ENCODE measurements at regions not wholly inside any gene's neighbourhood (a gene's known extent, or its start where the extent isn't known, plus 50 kb on each side); places are given as distances from the start of the nearest gene placed in this dataset.

DNA sequence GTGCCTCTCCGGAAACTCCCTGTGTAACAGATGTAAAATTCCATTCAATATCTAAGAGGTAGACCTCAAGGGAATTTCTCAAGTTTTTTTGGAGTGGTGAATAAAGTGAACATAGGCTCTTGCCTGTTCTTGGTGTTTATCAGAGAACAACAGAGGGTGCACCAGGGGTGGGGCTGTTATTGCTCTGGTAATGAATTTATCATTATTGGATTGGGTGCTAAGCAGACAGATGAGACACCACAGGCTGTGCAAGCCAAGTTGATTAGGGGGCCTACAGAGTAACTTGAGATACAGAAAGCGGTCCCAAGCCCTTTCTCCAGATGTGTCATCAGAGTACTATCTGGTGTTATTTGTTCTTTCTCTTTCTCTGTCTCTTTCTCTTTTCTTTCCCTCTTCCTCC is 286.3 kb downstream of the OSR1 start:
- Histone ChIP-seq H3K4me1 (ENCODE audit: control insufficient read depth in 2 of 2, insufficient read depth in 2 of 2, low read length in 2 of 2) (no peaks in the 10 kb centered on the region), H3K36me3 (ENCODE audit: control insufficient read depth in 2 of 3, insufficient read depth in 3 of 3, low read length in 3 of 3) (no peaks in the 10 kb centered on the region), H3K27ac (ENCODE audit: low read depth, low read length) (no peak overlapping the region), H3K4me3 (ENCODE audit: low read length) (no peak overlapping the region), H3K27me3 (ENCODE audit: control insufficient read depth in 2 of 2, insufficient read depth in 2 of 2, low read length in 2 of 2) (no peaks in the 10 kb centered on the region), H3K9me3 (ENCODE audit: control insufficient read depth in 2 of 3, low read length in 3 of 3) (no peaks in the 10 kb centered on the region)
- no peak overlapping the region for H3K4me3 Mint-ChIP-seq
- H3K27ac Mint-ChIP-seq: no peak overlapping the region
- ATAC-seq (no peak), DNase-seq (no peak)
- H3K4me1 Mint-ChIP-seq: no peaks in the 10 kb centered on the region
- peaks cover 0 to 4% (median 0%) of the 10 kb centered on the region in 11 donors for H3K9me3 Mint-ChIP-seq
- intact Hi-C loops (cut with micrococcal nuclease): loop anchor here in 1 of 2 donors (5.0 kb wide), 1 partner anchor 70 kb away; no protein-coding TSS in a partner anchor
- POLR2A ChIA-PET: no interaction called here
- H3K36me3 Mint-ChIP-seq: peaks cover 0 to 11% (median 7%) of the 10 kb centered on the region in 5 donors
- CTCF ChIA-PET: no interaction called here
- H3K27me3 Mint-ChIP-seq: no peaks in the 10 kb centered on the region

- Histone ChIP-seq H3K36me3 (ENCODE audit: control insufficient read depth in 2 of 3, insufficient read depth in 3 of 3, low read length in 3 of 3) (no peaks in the 10 kb centered on the region), H3K4me1 (ENCODE audit: control insufficient read depth in 2 of 2, insufficient read depth in 2 of 2, low read length in 2 of 2) (no peaks in the 10 kb centered on the region), H3K27ac (ENCODE audit: low read depth, low read length) (no peak overlapping the region), H3K4me3 (ENCODE audit: low read length) (no peak overlapping the region), H3K27me3 (ENCODE audit: control insufficient read depth in 2 of 2, insufficient read depth in 2 of 2, low read length in 2 of 2) (no peaks in the 10 kb centered on the region), H3K9me3 (ENCODE audit: control insufficient read depth in 2 of 3, low read length in 3 of 3) (no peaks in the 10 kb centered on the region)
- no peak overlapping the region for H3K4me3 Mint-ChIP-seq
- intact Hi-C loops (cut with micrococcal nuclease): loop anchor here in 1 of 2 donors (5.0 kb wide), 1 partner anchor 69 kb away; no protein-coding TSS in a partner anchor
- ChIA-PET POLR2A (no interaction called here), CTCF (no interaction called here)
- no peak for ATAC-seq
- peaks cover 0 to 4% (median 0%) of the 10 kb centered on the region in 11 donors for H3K9me3 Mint-ChIP-seq
- no peak overlapping the region for H3K27ac Mint-ChIP-seq
- H3K27me3 Mint-ChIP-seq: no peaks in the 10 kb centered on the region
- no peaks in the 10 kb centered on the region for H3K4me1 Mint-ChIP-seq
- no peak for DNase-seq
- H3K36me3 Mint-ChIP-seq: peaks cover 0 to 4% (median 0%) of the 10 kb centered on the region in 5 donors
These were observed 287.5 kb downstream of the OSR1 start for GRCh38 chr2:19070886-19071285.

DNA sequence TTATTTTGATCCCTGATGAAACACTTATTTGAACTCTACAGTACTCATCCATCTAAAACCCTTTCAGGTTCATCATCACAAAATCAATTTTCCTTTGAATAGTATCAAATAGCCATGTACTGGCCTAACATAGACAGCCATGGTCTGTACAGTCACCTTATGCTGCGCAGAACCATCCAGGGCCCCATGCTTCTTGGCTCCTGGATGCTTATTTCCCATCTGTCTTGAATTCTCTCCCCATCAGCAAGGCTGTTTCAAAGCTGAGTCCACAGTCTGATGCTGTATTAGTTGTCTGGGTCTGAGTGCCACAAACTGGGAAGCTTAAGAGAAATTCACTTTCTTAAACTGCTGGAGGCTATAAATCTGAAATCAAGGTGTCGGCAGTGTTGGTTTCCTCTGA is 290.2 kb downstream of the OSR1 start:
- Mint-ChIP-seq H3K9me3 (no peaks in the 10 kb centered on the region), H3K4me3 (no peak overlapping the region), H3K36me3 (peaks cover 0 to 4% (median 0%) of the 10 kb centered on the region in 5 donors), H3K27ac (no peak overlapping the region), H3K27me3 (no peaks in the 10 kb centered on the region), H3K4me1 (no peaks in the 10 kb centered on the region)
- Histone ChIP-seq H3K4me3 (ENCODE audit: low read length) (no peak overlapping the region), H3K27me3 (ENCODE audit: control insufficient read depth in 2 of 2, insufficient read depth in 2 of 2, low read length in 2 of 2) (no peaks in the 10 kb centered on the region), H3K27ac (ENCODE audit: low read depth, low read length) (no peak overlapping the region), H3K36me3 (ENCODE audit: control insufficient read depth in 2 of 3, insufficient read depth in 3 of 3, low read length in 3 of 3) (no peaks in the 10 kb centered on the region), H3K9me3 (ENCODE audit: control insufficient read depth in 2 of 3, low read length in 3 of 3) (no peaks in the 10 kb centered on the region), H3K4me1 (ENCODE audit: control insufficient read depth in 2 of 2, insufficient read depth in 2 of 2, low read length in 2 of 2) (no peaks in the 10 kb centered on the region)
- ATAC-seq: no peak
- CTCF ChIA-PET: no interaction called here
- POLR2A ChIA-PET: no interaction called here
- intact Hi-C loops (cut with micrococcal nuclease): no loop called here
- DNase-seq: no peak

GRCh38 chr2:19062370-19062769 is 296.1 kb downstream of the OSR1 start:
- CTCF ChIA-PET: no interaction called here
- ATAC-seq: no peak
- H3K9me3 Mint-ChIP-seq: peaks cover 0 to 2% (median 0%) of the 10 kb centered on the region in 11 donors

GRCh38 chr2:19059076-19059475 is 299.3 kb downstream of the OSR1 start:
- Mint-ChIP-seq H3K27me3 (no peaks in the 10 kb centered on the region), H3K4me3 (no peak overlapping the region), H3K9me3 (peaks cover 0 to 7% (median 0%) of the 10 kb centered on the region in 11 donors), H3K27ac (no peak overlapping the region), H3K36me3 (peaks cover 0 to 15% (median 7%) of the 10 kb centered on the region in 5 donors), H3K4me1 (peaks cover 0 to 9% (median 0%) of the 10 kb centered on the region in 7 donors)
- no peaks in the 10 kb centered on the region for H3K9me3 ChIP-seq (ENCODE audit: control insufficient read depth in 2 of 3, low read length in 3 of 3)
- H3K27me3 ChIP-seq (ENCODE audit: control insufficient read depth in 2 of 2, insufficient read depth in 2 of 2, low read length in 2 of 2): no peaks in the 10 kb centered on the region
- no peaks in the 10 kb centered on the region for H3K4me1 ChIP-seq (ENCODE audit: control insufficient read depth in 2 of 2, insufficient read depth in 2 of 2, low read length in 2 of 2)
- intact Hi-C loops (cut with micrococcal nuclease): no loop called here
- POLR2A ChIA-PET: no interaction called here
- no peak overlapping the region for H3K27ac ChIP-seq (ENCODE audit: low read depth, low read length)
- no peak overlapping the region for H3K4me3 ChIP-seq (ENCODE audit: low read length)
- ATAC-seq (no peak), DNase-seq (no peak)
- CTCF ChIA-PET: no interaction called here
- H3K36me3 ChIP-seq (ENCODE audit: control insufficient read depth in 2 of 3, insufficient read depth in 3 of 3, low read length in 3 of 3): no peaks in the 10 kb centered on the region

More at GRCh38 chr2:19062370-19062769, 296.1 kb downstream of the OSR1 start:
- H3K4me1 ChIP-seq (ENCODE audit: control insufficient read depth in 2 of 2, insufficient read depth in 2 of 2, low read length in 2 of 2): no peaks in the 10 kb centered on the region
- H3K4me1 Mint-ChIP-seq: peaks cover 0 to 9% (median 0%) of the 10 kb centered on the region in 7 donors
- no peak for DNase-seq
- POLR2A ChIA-PET: no interaction called here
- H3K36me3 Mint-ChIP-seq: peaks cover 0 to 6% (median 0%) of the 10 kb centered on the region in 5 donors
- no peak overlapping the region for H3K4me3 ChIP-seq (ENCODE audit: low read length)
- no peak overlapping the region for H3K27ac Mint-ChIP-seq
- no peak overlapping the region for H3K4me3 Mint-ChIP-seq
- intact Hi-C loops (cut with micrococcal nuclease): no loop called here
- H3K27me3 ChIP-seq (ENCODE audit: control insufficient read depth in 2 of 2, insufficient read depth in 2 of 2, low read length in 2 of 2): no peaks in the 10 kb centered on the region
- H3K27me3 Mint-ChIP-seq: no peaks in the 10 kb centered on the region
- H3K9me3 ChIP-seq (ENCODE audit: control insufficient read depth in 2 of 3, low read length in 3 of 3): no peaks in the 10 kb centered on the region
- H3K27ac ChIP-seq (ENCODE audit: low read depth, low read length): no peak overlapping the region
- no peaks in the 10 kb centered on the region for H3K36me3 ChIP-seq (ENCODE audit: control insufficient read depth in 2 of 3, insufficient read depth in 3 of 3, low read length in 3 of 3)

GRCh38 chr2:19051203-19051831 is 307.1 kb downstream of the OSR1 start:
- ChIA-PET POLR2A (no interaction called here), CTCF (no interaction called here)
- Histone ChIP-seq H3K4me3 (ENCODE audit: low read length) (no peak overlapping the region), H3K9me3 (ENCODE audit: control insufficient read depth in 2 of 3, low read length in 3 of 3) (no peaks in the 10 kb centered on the region), H3K36me3 (ENCODE audit: control insufficient read depth in 2 of 3, insufficient read depth in 3 of 3, low read length in 3 of 3) (no peaks in the 10 kb centered on the region), H3K27ac (ENCODE audit: low read depth, low read length) (no peak overlapping the region), H3K27me3 (ENCODE audit: control insufficient read depth in 2 of 2, insufficient read depth in 2 of 2, low read length in 2 of 2) (no peaks in the 10 kb centered on the region), H3K4me1 (ENCODE audit: control insufficient read depth in 2 of 2, insufficient read depth in 2 of 2, low read length in 2 of 2) (no peaks in the 10 kb centered on the region)
- intact Hi-C loops (cut with micrococcal nuclease): no loop called here
- Mint-ChIP-seq H3K4me1 (no peaks in the 10 kb centered on the region), H3K4me3 (no peak overlapping the region), H3K27me3 (no peaks in the 10 kb centered on the region), H3K9me3 (peaks cover 0 to 6% (median 0%) of the 10 kb centered on the region in 11 donors), H3K27ac (no peak overlapping the region), H3K36me3 (peaks cover 0 to 24% (median 6%) of the 10 kb centered on the region in 5 donors)
- ATAC-seq (no peak), DNase-seq (no peak)

DNA sequence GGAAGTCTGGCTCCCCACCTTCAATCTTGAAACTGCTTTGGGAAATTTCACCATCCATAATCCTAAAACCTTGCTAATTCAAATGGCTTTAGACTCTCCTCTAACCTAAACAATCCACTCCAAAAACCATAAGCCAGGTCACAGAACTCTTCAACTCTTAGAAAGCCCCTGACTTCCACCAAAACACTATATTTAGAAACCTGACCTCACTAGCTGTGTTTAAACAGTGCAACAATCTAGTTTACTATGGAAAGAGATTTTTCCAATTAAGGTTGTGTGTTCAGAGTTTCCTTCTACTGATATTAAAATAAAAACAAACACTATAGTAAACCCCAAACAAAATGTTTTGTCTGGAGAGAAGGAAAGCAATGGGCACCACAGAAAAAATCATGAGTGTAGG is 308.1 kb downstream of the OSR1 start:
- no peak overlapping the region for H3K4me3 ChIP-seq (ENCODE audit: low read length)
- H3K36me3 Mint-ChIP-seq: peaks cover 0 to 21% (median 0%) of the 10 kb centered on the region in 5 donors
- H3K9me3 ChIP-seq (ENCODE audit: control insufficient read depth in 2 of 3, low read length in 3 of 3): no peaks in the 10 kb centered on the region
- POLR2A ChIA-PET: no interaction called here
- no peak overlapping the region for H3K27ac Mint-ChIP-seq
- no peaks in the 10 kb centered on the region for H3K4me1 ChIP-seq (ENCODE audit: control insufficient read depth in 2 of 2, insufficient read depth in 2 of 2, low read length in 2 of 2)
- intact Hi-C loops (cut with micrococcal nuclease): no loop called here
- ATAC-seq (no peak), DNase-seq (no peak)
- no peaks in the 10 kb centered on the region for H3K27me3 ChIP-seq (ENCODE audit: control insufficient read depth in 2 of 2, insufficient read depth in 2 of 2, low read length in 2 of 2)
- H3K4me3 Mint-ChIP-seq: no peak overlapping the region
- peaks cover 0 to 5% (median 0%) of the 10 kb centered on the region in 11 donors for H3K9me3 Mint-ChIP-seq
- CTCF ChIA-PET: no interaction called here
- H3K27ac ChIP-seq (ENCODE audit: low read depth, low read length): no peak overlapping the region
- no peaks in the 10 kb centered on the region for H3K27me3 Mint-ChIP-seq
- H3K36me3 ChIP-seq (ENCODE audit: control insufficient read depth in 2 of 3, insufficient read depth in 3 of 3, low read length in 3 of 3): no peaks in the 10 kb centered on the region
- no peaks in the 10 kb centered on the region for H3K4me1 Mint-ChIP-seq
